GM12875 (cell line): ENCODE measurements at regions not wholly inside any gene's neighbourhood (a gene's known extent, or its start where the extent isn't known, plus 50 kb on each side); places are given as distances from the start of the nearest gene placed in this dataset.

ENCODE experiments used
- H3K4me3 ChIP-seq: one replicate; pipeline ENCODE4 v1.5.1; 2011; ENCODE audit warnings: low read depth, low read length, control low read depth
- CTCF ChIP-seq: IDR thresholded peaks from 2 replicates; pipeline ENCODE4 v1.5.1; 2011; ENCODE audit warnings: low read depth, mild to moderate bottlenecking, control low read depth, inconsistent platforms, low read length, moderate library complexity, borderline replicate concordance; ENCODE audit not compliant: insufficient read depth

- TF ChIP-seq CTCF, result no peak
- H3K4me3 ChIP-seq, result no peak overlapping the region
Observed at GRCh38 chr12:28601570-28602058, 411.4 kb downstream of the CCDC91 start.

GRCh38 chr12:28602786-28603185 lies 412.5 kb downstream of the CCDC91 start:
- TF ChIP-seq CTCF, result no peak
- no peak overlapping the region for H3K4me3 ChIP-seq

- no peak overlapping the region for H3K4me3 ChIP-seq
- no peak for TF ChIP-seq CTCF
Observed at GRCh38 chr12:28603239-28603638, 413.0 kb downstream of the CCDC91 start.

GRCh38 chr12:28603801-28604200 lies 413.5 kb downstream of the CCDC91 start:
- TF ChIP-seq CTCF, result no peak

GRCh38 chr12:28604240-28604639 lies 414.0 kb downstream of the CCDC91 start:
- no peak for TF ChIP-seq CTCF
- no peak overlapping the region for H3K4me3 ChIP-seq

More at GRCh38 chr12:28603801-28604200, 413.5 kb downstream of the CCDC91 start:
- H3K4me3 ChIP-seq, result no peak overlapping the region

- H3K4me3 ChIP-seq, result no peak overlapping the region
- TF ChIP-seq CTCF, result no peak
Observed at GRCh38 chr12:28606967-28607557, 416.8 kb downstream of the CCDC91 start.

- H3K4me3 ChIP-seq, result no peak overlapping the region
- TF ChIP-seq CTCF, result no peak
Observed at GRCh38 chr12:28610401-28611114, 420.3 kb downstream of the CCDC91 start.
